Heart left ventricle (tissue), 13 donors: ENCODE measurements at regions not wholly inside any gene's neighbourhood (a gene's known extent, or its start where the extent isn't known, plus 50 kb on each side); places are given as distances from the start of the nearest gene placed in this dataset.

ENCODE experiments used
- POLR2A ChIP-seq, 2 donors: fragments of 450-650 bp; IDR thresholded peaks; one replicate each; pipeline ENCODE4 v1.6.1; 2017; ENCODE audit warnings: antibody characterized with exemption in 2 of 2, mild to moderate bottlenecking in 2 of 2, moderate library complexity in 2 of 2
- TF ChIP-seq, protein P1 (sequence below), 12 donors: fragments of 200-600 bp; sonication (generic) in 4 of 12; IDR thresholded peaks; one replicate each; pipeline versions ENCODE4 v1.5.0 to v1.8.0; 2018 to 2022; ENCODE audit warnings: antibody characterized with exemption in 12 of 12, mild to moderate bottlenecking in 5 of 12
- donor health status: ischemic (EF 13 %, LVEDD 7.1; RV severe dilation, severe dysfunction).
- donor health status: DM: no; HTN: yes; CAD: no.
- donor health status: DM: no; HTN: no; CAD: no.
- donor health status: ischemic (EF 25% LVEDD 6.9; RV normal size, moderate dysfunction).
- donor health status: ischemic (EF 25% LVEDD 5.7; RV mildly dilated, moderate dysfunction).
- donor health status: ischemic (EF 35%, LVEDD 5.7; RV mildly dilated, moderate dysfunction).
- donor health status: nonischemic (EF 11% LVEDD 7.7; RV severe dilation, severe dysfunction).
- donor health status: DM: yes; HTN: yes; CAD: no.
- donor health status: PGD.
- donor health status: ischemic (EF 29% LVEDD 5.4; RV normal size, mild dysfunction).
- donor health status: nonischemic (EF 23%, LVEDD 6.1; RV moderate dilation, normal function).

GRCh38 chr9:108019821-108020220, 530.3 kb upstream of the KLF4 start:
- TF ChIP-seq, protein P1, sequence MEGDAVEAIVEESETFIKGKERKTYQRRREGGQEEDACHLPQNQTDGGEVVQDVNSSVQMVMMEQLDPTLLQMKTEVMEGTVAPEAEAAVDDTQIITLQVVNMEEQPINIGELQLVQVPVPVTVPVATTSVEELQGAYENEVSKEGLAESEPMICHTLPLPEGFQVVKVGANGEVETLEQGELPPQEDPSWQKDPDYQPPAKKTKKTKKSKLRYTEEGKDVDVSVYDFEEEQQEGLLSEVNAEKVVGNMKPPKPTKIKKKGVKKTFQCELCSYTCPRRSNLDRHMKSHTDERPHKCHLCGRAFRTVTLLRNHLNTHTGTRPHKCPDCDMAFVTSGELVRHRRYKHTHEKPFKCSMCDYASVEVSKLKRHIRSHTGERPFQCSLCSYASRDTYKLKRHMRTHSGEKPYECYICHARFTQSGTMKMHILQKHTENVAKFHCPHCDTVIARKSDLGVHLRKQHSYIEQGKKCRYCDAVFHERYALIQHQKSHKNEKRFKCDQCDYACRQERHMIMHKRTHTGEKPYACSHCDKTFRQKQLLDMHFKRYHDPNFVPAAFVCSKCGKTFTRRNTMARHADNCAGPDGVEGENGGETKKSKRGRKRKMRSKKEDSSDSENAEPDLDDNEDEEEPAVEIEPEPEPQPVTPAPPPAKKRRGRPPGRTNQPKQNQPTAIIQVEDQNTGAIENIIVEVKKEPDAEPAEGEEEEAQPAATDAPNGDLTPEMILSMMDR (IDR thresholded peaks at IDR 0.05) = no peak
- TF ChIP-seq POLR2A (IDR thresholded peaks at IDR 0.05) = no peak
